ENCODE measurements at regions not wholly inside any gene's neighbourhood (a gene's known extent, or its start where the extent isn't known, plus 50 kb on each side); places are given as distances from the start of the nearest gene placed in this dataset.
"Not testable (repeated sequence)": the region's sequence is repeated elsewhere in the genome, so short reads cannot be mapped to it uniquely, and the experiment has no call there.

DNA sequence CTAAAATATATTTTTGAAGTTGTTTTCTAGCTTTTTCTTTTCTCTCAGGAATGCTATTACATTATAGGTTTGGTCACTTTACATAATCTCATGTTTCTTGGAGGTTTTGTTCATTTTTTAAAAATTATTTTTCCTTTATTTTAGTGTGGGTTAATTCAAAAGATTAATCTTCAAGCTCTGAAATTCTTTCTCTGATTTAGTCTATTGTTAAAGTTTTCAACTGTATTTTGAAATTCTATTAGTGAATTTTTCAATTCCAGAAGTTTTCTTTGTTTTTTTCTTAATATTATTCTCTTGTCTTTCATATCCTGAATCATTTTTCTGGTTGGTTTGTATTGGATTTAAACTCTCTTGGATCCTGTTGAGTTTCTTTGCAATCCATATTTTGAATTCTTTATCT, 80.4 kb downstream of the MSTN start:
- no peaks in the 10 kb centered on the region for H3K9me2 ChIP-seq (ENCODE audit: insufficient read depth, low read length)
- intact Hi-C loops (cut with micrococcal nuclease; ENCODE audit: unreplicated experiment): loop anchor here (5.0 kb wide), 1 partner anchor 85 kb away; no protein-coding TSS in a partner anchor
- no peak overlapping the region for H3K27ac ChIP-seq (ENCODE audit: low read depth, low read length, poor library complexity, severe bottlenecking)
- no peaks in the 10 kb centered on the region for H3K4me1 ChIP-seq (ENCODE audit: insufficient read depth, low read length, poor library complexity, severe bottlenecking)
- H3K79me2 ChIP-seq (ENCODE audit: insufficient read depth, low read depth, low read length): no peaks in the 10 kb centered on the region
- no peak overlapping the region for H2AFZ ChIP-seq (ENCODE audit: low read length)
- H3K9me3 ChIP-seq (ENCODE audit: low read length): peaks cover 30% of the 10 kb centered on the region; the same call in 1 of the 2 replicates
- H3K36me3 ChIP-seq (ENCODE audit: insufficient read depth, low read length): no peaks in the 10 kb centered on the region
- no peak for TF ChIP-seq EZH2phosphoT487 (IDR thresholded peaks at IDR 0.05; ENCODE audit: borderline replicate concordance, low read depth, low read length)
- TF ChIP-seq, protein P1, sequence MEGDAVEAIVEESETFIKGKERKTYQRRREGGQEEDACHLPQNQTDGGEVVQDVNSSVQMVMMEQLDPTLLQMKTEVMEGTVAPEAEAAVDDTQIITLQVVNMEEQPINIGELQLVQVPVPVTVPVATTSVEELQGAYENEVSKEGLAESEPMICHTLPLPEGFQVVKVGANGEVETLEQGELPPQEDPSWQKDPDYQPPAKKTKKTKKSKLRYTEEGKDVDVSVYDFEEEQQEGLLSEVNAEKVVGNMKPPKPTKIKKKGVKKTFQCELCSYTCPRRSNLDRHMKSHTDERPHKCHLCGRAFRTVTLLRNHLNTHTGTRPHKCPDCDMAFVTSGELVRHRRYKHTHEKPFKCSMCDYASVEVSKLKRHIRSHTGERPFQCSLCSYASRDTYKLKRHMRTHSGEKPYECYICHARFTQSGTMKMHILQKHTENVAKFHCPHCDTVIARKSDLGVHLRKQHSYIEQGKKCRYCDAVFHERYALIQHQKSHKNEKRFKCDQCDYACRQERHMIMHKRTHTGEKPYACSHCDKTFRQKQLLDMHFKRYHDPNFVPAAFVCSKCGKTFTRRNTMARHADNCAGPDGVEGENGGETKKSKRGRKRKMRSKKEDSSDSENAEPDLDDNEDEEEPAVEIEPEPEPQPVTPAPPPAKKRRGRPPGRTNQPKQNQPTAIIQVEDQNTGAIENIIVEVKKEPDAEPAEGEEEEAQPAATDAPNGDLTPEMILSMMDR (conservative IDR thresholded peaks at IDR 0.05; ENCODE audit: low read length): no peak
- no peak for DNase-seq (ENCODE audit: low spot score)
- no peak overlapping the region for H3K4me3 ChIP-seq (ENCODE audit: low read depth, low read length, poor library complexity, severe bottlenecking)
- no peak overlapping the region for H3K4me2 ChIP-seq (ENCODE audit: low read length)
- H4K20me1 ChIP-seq (ENCODE audit: insufficient read depth, low read length): no peaks in the 10 kb centered on the region
- CTCF ChIA-PET (ENCODE audit: unreplicated experiment): no interaction called here
- POLR2A ChIA-PET: no interaction called here
- no TSS peak for BruUV-seq (replicated peaks)

DNA sequence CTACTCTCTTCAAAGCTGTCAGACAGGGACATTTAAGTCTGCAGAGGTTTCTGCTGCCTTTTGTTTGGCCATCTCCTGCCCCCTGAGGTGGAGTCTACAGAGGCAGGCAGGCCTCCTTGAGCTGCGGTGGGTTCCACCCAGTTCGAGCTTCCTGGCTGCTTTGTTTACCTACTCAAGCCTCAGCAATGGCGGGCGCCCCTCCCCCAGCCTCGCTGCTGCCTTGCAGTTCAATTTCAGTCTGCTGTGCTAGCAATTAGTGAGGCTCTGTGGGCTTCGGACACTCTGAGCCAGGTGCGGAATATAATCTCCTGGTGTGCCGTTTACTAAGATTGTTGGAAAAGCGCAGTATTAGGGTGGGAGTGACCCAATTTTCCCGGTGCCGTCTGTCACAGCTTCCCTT, 86.0 kb downstream of the MSTN start:
- BruUV-seq (replicated peaks); H2AFZ ChIP-seq (ENCODE audit: low read length); H4K20me1 ChIP-seq (ENCODE audit: insufficient read depth, low read length); H3K36me3 ChIP-seq (ENCODE audit: insufficient read depth, low read length); H3K9me2 ChIP-seq (ENCODE audit: insufficient read depth, low read length); intact Hi-C loops (cut with micrococcal nuclease; ENCODE audit: unreplicated experiment); H3K4me2 ChIP-seq (ENCODE audit: low read length); H3K27ac ChIP-seq (ENCODE audit: low read depth, low read length, poor library complexity, severe bottlenecking); H3K4me3 ChIP-seq (ENCODE audit: low read depth, low read length, poor library complexity, severe bottlenecking); H3K9me3 ChIP-seq (ENCODE audit: low read length); H3K4me1 ChIP-seq (ENCODE audit: insufficient read depth, low read length, poor library complexity, severe bottlenecking); DNase-seq (ENCODE audit: low spot score); H3K79me2 ChIP-seq (ENCODE audit: insufficient read depth, low read depth, low read length); CTCF ChIA-PET (ENCODE audit: unreplicated experiment): not testable (repeated sequence)
- POLR2A ChIA-PET: interaction anchor here (1.1 kb wide), 1 partner anchor 29 kb away, joined by 4 read pairs; no protein-coding TSS in a partner anchor

DNA sequence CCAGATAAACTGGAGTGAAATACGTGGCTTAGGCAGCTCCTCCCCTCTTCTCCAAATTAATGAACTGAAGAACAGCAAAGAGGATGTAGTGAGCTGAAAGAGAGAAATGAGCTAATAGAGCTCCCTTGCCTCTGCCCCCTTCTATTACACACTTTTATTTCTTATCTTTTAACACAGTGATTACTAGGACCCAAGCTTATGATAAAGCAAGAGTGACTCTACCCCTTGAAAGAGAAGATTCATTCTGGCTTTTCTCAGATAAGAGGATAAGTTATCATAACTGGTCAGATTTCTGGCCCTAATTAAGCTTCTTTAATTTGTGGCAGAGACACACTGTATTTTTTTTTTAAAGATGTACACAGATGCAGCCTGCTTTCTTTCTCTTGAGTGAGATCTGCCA, 102.2 kb downstream of the MSTN start:
- Histone ChIP-seq H2AFZ (ENCODE audit: low read length) (peak overlapping the region; percentile 82), H3K27ac (ENCODE audit: low read depth, low read length, poor library complexity, severe bottlenecking) (no peak overlapping the region), H3K4me2 (ENCODE audit: low read length) (no peak overlapping the region), H3K9me3 (ENCODE audit: low read length) (peaks cover 5% of the 10 kb centered on the region; the same call in 1 of the 2 replicates), H4K20me1 (ENCODE audit: insufficient read depth, low read length) (no peaks in the 10 kb centered on the region), H3K4me3 (ENCODE audit: low read depth, low read length, poor library complexity, severe bottlenecking) (no peak overlapping the region), H3K36me3 (ENCODE audit: insufficient read depth, low read length) (0 out of 2 replicates have a peak, but pooled peaks cover 3% of the 10 kb centered on the region), H3K9me2 (ENCODE audit: insufficient read depth, low read length) (no peaks in the 10 kb centered on the region), H3K4me1 (ENCODE audit: insufficient read depth, low read length, poor library complexity, severe bottlenecking) (peaks cover 8% of the 10 kb centered on the region), H3K79me2 (ENCODE audit: insufficient read depth, low read depth, low read length) (no peaks in the 10 kb centered on the region)
- intact Hi-C loops (cut with micrococcal nuclease; ENCODE audit: unreplicated experiment): no loop called here
- CTCF ChIA-PET (ENCODE audit: unreplicated experiment): no interaction called here
- BruUV-seq (replicated peaks): no TSS peak
- TF ChIP-seq, protein P1 (conservative IDR thresholded peaks at IDR 0.05; ENCODE audit: low read length): no peak
- no peak for TF ChIP-seq EZH2phosphoT487 (IDR thresholded peaks at IDR 0.05; ENCODE audit: borderline replicate concordance, low read depth, low read length)
- no peak for DNase-seq (ENCODE audit: low spot score)
- POLR2A ChIA-PET: interaction anchor here (1.2 to 1.8 kb wide), 5 partner anchors 10 to 197 kb away, joined by 3 to 5 read pairs (median 4); no protein-coding TSS in a partner anchor

All from OCI-LY7 (cell line).